WI38 (cell line): ENCODE measurements at regions not wholly inside any gene's neighbourhood (a gene's known extent, or its start where the extent isn't known, plus 50 kb on each side); places are given as distances from the start of the nearest gene placed in this dataset.
"Not testable (repeated sequence)": the region's sequence is repeated elsewhere in the genome, so short reads cannot be mapped to it uniquely, and the experiment has no call there.

Experiments used
- H3K4me3 ChIP-seq: 2 replicates; pipeline ENCODE4 v1.5.1; 2011; ENCODE audit warnings: low read depth, mild to moderate bottlenecking, control low read depth, low read length
- TF ChIP-seq, protein P1 (sequence below): IDR thresholded peaks from 2 replicates; pipeline ENCODE4 v1.5.1; 2012; ENCODE audit warnings: low read depth, mild to moderate bottlenecking, control low read depth, low read length

DNA sequence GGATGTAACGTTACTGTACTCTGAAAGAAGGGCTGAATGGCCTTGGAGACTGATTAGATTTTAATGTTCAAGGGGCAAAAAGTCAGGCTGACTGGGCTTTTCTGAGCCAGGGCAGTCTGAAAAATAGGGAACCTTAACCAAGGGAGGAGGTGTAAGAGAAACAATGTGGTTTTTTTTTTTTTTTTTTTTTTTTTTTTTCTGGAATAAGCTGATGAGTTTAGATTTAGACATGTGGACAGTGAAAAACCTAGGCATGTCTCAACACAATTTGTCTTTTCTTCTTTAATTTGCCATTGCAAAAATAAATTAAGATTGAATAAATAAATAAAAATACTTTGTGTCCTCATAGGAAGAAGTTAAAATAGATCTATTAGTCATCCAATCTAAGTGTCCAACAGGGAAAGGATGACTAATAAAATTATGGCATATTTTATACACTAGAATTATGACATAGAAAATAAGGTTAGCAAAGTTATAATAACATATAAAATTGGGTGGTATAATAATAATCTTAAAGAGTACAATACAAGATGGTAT, 237.6 kb upstream of the TRIB2 start:
- no peak overlapping the region for H3K4me3 ChIP-seq
- TF ChIP-seq, protein P1, sequence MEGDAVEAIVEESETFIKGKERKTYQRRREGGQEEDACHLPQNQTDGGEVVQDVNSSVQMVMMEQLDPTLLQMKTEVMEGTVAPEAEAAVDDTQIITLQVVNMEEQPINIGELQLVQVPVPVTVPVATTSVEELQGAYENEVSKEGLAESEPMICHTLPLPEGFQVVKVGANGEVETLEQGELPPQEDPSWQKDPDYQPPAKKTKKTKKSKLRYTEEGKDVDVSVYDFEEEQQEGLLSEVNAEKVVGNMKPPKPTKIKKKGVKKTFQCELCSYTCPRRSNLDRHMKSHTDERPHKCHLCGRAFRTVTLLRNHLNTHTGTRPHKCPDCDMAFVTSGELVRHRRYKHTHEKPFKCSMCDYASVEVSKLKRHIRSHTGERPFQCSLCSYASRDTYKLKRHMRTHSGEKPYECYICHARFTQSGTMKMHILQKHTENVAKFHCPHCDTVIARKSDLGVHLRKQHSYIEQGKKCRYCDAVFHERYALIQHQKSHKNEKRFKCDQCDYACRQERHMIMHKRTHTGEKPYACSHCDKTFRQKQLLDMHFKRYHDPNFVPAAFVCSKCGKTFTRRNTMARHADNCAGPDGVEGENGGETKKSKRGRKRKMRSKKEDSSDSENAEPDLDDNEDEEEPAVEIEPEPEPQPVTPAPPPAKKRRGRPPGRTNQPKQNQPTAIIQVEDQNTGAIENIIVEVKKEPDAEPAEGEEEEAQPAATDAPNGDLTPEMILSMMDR: no peak

DNA sequence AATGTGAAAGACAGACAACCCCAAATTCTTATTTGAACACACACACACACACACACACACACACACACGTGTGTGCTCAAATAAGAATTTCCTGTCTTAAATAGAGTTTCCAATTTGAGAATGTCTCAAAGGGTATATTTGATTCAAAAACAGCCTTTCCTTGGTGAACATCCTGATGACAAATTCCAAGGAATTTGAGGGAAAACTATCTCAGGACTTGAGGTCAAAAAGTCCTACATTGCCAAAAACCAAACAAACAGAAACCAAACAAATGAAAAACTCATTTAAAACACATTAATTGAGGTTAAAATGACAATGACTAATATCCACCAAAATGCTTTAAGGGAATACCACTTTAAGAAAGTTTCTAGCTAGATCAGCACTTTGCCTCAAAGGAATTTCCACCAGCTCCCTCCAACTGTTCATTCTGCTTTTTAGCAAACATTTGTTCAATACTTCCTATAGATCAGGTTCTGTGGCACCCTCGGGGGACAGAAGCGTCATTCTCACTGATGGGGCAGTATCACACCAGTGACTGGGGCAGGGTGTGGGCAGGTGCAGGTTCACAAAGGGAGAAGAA, 232.1 kb upstream of the TRIB2 start:
- TF ChIP-seq, protein P1: no peak
- no peak overlapping the region for H3K4me3 ChIP-seq

DNA sequence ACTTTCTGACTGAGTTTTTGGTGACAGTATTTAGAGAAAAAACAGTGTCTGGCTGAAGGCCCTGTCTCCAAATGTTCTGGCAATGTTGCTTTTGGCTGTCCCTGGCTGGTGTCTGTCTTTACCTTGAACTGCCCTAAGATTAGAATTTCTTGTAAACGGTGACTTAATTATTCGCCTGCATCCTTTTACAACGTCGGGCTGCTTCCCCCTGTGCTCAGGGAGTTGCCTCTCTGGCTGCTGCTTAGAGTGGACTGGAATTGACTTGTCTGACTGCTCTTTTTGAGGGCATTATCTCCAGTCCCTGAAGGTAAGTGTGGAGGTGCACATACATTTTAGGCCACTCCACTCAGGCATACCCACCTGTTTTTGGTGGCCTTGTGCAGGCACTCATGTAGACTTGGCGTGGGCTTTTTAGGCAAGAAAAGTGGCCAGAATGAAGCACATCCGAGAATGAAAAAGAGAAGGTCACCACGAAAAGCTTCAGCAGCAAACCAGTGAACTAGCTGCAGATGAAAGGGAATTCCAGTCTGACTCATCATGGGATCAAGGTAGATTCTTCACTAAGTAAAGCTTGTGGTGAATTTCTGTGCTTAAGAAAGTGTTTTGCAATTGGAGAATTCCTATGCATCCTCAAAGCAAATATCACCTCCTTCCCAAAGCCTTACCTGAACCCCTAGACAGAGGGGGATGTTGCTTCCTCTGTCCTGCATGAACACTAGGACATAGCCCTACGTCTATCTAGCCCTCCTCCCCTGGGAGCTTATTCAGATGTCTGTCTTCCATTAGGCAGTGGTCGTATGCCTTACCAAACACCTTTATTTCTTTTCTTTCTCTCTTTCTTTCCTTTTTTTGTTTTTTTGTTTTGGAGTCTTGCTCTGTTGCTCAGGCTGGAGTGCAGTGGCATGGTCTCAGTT, 230.3 kb upstream of the TRIB2 start:
- no peak overlapping the region for H3K4me3 ChIP-seq
- TF ChIP-seq, protein P1: no peak

DNA sequence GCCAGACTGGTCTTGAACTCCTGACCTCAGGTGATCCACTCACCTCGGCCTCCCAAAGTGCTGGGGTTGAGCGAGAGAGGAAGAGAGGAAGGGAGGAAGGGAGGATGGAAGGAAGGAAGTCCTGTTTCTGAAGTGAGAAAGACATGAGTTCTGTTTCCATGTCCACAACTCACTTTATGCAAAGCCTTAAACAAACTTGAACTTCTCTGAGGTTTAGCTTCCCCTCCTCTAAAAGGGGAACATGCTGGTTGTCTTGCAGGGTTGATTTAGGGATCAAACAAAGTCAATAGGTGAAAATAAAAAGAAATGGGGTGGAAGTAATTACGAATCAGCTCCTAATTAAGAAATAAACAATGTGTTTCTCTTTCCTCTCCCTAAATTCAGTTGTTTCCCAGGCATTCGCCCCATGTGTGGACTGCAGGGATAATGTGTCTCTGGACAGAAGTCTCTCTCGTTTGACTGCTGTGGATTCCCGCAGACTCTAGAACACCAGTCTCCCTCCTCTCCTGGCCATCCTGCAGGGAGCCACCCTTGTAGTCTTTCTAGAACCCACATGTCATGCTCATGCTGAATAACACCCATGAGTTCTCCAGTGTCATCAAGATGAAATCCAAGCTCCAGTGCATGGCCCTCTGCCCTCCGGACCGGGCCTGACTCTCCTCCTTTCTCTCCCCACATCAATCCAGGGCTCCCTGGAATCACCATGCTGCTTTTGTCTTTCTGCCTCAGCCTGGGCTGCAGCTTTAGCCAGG, 229.3 kb upstream of the TRIB2 start:
- H3K4me3 ChIP-seq: no peak overlapping the region
- TF ChIP-seq, protein P1: no peak

DNA sequence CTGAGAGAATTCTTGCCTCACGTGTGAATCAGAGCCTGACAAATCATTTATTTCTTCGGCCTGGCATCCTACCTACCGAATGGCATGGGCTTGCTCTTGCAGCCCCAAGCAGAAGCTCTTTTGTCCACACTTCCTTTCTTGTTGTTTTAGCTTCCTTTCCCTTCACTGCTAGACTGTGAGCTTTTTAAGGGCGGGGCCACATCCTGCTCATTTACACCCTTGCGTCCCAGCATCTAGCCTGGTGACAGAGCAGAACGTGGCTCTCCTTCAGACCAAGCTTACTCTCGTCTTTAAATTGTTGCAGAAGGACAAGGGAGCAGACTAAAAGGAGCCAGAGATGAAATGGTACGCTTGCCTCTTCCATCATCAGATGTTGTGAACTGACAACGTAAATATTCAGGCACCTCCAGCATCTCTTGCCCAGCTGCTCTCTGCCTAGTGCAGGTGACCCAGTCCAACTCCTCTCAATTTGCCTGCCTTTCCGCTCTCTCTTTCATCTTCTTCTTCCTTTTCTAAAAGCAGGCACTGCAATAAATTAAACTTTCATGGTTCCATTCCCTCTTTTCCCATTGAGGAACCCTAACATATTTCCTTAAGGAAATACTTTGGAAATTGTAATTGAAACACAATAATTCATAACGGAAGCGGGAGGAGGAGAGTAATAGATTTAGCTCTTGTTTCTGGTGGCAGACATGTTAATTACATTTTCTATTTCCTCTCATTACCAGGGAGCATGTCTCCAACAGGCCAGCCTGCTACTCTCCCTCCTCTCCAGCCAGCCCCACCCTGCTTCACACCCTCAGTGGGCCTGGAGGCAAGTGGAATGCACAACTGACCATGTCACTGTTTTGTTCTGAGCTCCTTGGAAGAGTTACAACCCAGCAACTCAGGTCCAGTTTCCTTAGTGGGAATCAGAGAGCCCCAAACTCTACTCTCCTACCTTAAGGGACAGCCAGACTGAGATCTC, 228.1 kb upstream of the TRIB2 start:
- TF ChIP-seq, protein P1: no peak
- no peak overlapping the region for H3K4me3 ChIP-seq

DNA sequence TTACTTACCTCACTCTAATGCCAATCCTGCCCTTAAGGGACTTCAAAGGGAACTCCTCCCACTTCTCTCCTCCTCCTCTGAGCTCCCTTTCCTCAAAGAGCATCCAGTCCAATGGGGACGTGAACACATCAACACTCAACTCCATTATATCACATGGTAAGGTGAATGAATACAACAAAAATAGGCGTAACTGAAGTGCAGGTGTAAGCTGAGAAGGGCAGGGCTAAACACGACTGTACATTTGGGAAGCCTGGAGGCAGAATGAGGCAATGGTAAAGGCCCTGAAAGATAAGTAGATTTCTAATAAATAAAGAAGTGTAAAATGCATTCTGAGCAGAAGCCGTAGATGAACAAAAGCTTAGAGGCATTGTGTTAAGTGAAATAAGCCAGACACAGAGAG, 226.1 kb upstream of the TRIB2 start:
- TF ChIP-seq, protein P1: no peak

DNA sequence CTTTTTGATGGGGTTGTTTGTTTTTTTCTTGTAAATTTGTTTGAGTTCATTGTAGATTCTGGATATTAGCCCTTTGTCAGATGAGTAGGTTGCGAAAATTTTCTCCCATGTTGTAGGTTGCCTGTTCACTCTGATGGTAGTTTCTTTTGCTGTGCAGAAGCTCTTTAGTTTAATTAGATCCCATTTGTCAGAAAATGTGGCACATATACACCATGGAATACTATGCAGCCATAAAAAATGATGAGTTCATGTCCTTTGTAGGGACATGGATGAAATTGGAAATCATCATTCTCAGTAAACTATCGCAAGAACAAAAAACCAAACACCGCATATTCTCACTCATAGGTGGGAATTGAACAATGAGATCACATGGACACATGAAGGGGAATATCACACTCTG, 224.4 kb upstream of the TRIB2 start:
- H3K4me3 ChIP-seq: not testable (repeated sequence)

More for the DNA sequence above, 226.1 kb upstream of the TRIB2 start:
- no peak overlapping the region for H3K4me3 ChIP-seq
